RCC 7860 (cell line): ENCODE measurements at regions not wholly inside any gene's neighbourhood (a gene's known extent, or its start where the extent isn't known, plus 50 kb on each side); places are given as distances from the start of the nearest gene placed in this dataset.
"Not testable (repeated sequence)": the region's sequence is repeated elsewhere in the genome, so short reads cannot be mapped to it uniquely, and the experiment has no call there.

Experiments
- DNase-seq: peaks from one replicate; pipeline ENCODE4 v3.0.0-alpha.2; 2015; ENCODE audit warnings: low spot score
- FAIRE-seq: peaks from 2 replicates; lab custom pipeline; 2012; peaks lifted over from hg19 to GRCh38; lab: Jason Lieb, UNC

DNA sequence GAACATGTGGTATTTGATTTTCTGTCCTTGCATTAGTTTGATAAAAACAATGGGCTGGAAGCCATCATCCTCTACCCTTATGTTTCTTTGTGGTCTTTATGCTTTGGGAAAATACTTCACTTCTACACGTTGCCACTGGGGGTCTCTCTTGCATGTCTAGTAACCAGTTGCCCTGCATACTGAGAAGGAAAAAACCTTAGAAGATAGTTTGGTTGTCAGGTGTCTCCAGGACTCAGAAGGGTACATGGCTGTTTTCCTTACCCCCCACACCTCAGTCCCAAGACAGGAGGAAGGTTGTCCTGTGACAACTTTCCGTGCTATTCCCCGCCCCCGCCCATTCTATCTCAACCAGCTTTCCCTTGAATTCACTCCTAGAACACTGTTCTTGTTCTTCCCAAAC, 62.1 kb upstream of the LANCL3 start:
- FAIRE-seq (no peak), DNase-seq (no peak)

DNA sequence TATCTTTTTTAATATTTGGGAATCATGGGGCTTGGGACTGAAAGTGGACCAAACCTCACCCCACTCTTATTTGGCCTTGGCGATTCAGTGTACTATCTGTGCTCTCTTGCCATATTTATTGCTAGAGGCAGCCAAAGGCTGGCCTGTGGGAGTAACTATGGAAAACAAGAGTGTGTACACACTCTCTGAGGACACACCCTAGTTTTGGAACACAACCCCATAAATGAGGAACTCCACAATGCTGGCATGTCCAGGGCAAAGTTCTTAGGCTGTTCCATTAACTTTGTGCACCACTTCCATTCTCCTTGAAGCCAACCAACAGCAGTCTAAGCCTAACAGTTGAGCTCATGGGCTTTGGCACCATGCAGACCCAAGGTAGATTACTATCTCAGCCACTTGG, 54.9 kb upstream of the LANCL3 start:
- not testable (repeated sequence) for FAIRE-seq, DNase-seq

DNA sequence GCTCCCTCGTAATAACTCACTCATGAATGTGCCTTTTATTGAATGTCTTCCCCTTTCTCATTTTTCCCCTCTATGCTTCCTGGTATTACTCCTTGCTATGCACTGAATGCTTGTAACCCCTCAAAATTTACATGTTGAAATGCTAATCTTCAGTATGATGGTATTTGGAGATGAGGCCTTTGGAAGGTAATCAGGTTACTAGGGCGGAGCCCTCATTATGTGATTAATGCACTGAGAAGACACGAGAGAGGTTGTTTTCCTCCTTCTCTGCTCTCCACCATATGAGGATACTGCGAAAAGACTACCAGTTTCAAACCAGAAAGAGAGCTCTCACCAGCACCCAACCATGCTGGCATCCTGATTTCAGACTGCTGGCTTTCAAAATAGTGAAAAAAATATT, 52.2 kb upstream of the LANCL3 start:
- FAIRE-seq, DNase-seq: not testable (repeated sequence)

DNA sequence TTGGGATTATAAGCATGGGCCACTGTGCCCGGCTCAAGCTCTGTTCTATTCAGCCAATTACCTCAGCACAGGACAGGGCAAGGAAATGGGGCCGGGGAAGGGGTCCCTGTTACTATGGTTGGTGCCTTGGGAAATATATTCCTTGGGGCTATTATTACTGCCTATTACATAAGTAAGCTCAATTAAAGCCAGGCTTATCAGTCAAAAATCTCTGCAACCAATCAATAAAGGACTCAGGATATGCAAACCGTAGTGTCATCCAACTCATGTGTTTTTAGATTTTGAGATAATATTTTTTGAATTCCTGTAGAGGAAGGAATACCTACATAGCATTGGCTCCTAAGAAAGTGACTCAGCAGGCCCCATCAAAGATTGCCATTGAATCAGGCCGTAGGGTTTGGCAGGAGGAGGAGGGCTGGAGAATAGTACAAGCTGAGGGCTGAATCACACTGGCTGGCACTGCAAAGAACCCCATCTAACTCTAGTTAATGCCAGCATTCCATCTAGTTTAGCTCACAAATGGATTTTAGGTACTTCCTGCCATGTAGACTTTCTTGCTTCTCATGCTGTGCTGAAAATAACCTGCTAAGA, 50.5 kb upstream of the LANCL3 start:
- DNase-seq = peak; percentile 62
- FAIRE-seq = peak; percentile 92
